Stimulated activated CD8-positive, alpha-beta memory T cell treated with anti-CD3 and anti-CD28 coated beads, Interleukin-7, amount 100 ng/mL, for 1 hour (primary cell): ENCODE measurements at regions not wholly inside any gene's neighbourhood (a gene's known extent, or its start where the extent isn't known, plus 50 kb on each side); places are given as distances from the start of the nearest gene placed in this dataset.
A peak's percentile ranks its signal among the peaks of the same experiment; 100 is the strongest.
"Not testable (repeated sequence)": the region's sequence is repeated elsewhere in the genome, so short reads cannot be mapped to it uniquely, and the experiment has no call there.

ENCODE experiments used
- DNase-seq, 2 donors: peaks; one replicate each; pipeline ENCODE4 v3.0.0-alpha.2; 2020; ENCODE audit warnings: low read depth in 2 of 2

- no peak for DNase-seq
Measured at GRCh38 chr3:30297112-30297511, 309.3 kb upstream of the TGFBR2 start.

- DNase-seq, result no peak
Measured at GRCh38 chr3:30299674-30300385, 306.6 kb upstream of the TGFBR2 start.

- no peak for DNase-seq
Measured at GRCh38 chr3:30300809-30301208, 305.6 kb upstream of the TGFBR2 start.

- DNase-seq, result no peak
Measured at GRCh38 chr3:30302027-30302426, 304.4 kb upstream of the TGFBR2 start.

- no peak for DNase-seq
Measured at GRCh38 chr3:30303770-30304169, 302.6 kb upstream of the TGFBR2 start.

GRCh38 chr3:30305021-30305420, 301.4 kb upstream of the TGFBR2 start:
- no peak for DNase-seq

GRCh38 chr3:30306896-30307295, 299.5 kb upstream of the TGFBR2 start:
- no peak for DNase-seq

- no peak for DNase-seq
Measured at GRCh38 chr3:30307372-30307950, 298.9 kb upstream of the TGFBR2 start.

- no peak for DNase-seq
Measured at GRCh38 chr3:30308131-30308530, 298.3 kb upstream of the TGFBR2 start.

- DNase-seq, result no peak
Measured at GRCh38 chr3:30309961-30310954, 296.1 kb upstream of the TGFBR2 start.

GRCh38 chr3:30311781-30312180, 294.6 kb upstream of the TGFBR2 start:
- no peak for DNase-seq

GRCh38 chr3:30313840-30314239, 292.6 kb upstream of the TGFBR2 start:
- no peak for DNase-seq

- no peak for DNase-seq
Measured at GRCh38 chr3:30314757-30315325, 291.6 kb upstream of the TGFBR2 start.

- DNase-seq, result no peak
Measured at GRCh38 chr3:30315447-30315846, 291.0 kb upstream of the TGFBR2 start.

GRCh38 chr3:30317561-30317960, 288.8 kb upstream of the TGFBR2 start:
- DNase-seq, result no peak

GRCh38 chr3:30318110-30318509, 288.3 kb upstream of the TGFBR2 start:
- no peak for DNase-seq

GRCh38 chr3:30319713-30320112, 286.7 kb upstream of the TGFBR2 start:
- DNase-seq, result peak in 1 of 2 donors; percentile 8

- DNase-seq, result no peak
Measured at GRCh38 chr3:30320392-30320791, 286.0 kb upstream of the TGFBR2 start.

- DNase-seq, result no peak
Measured at GRCh38 chr3:30321065-30321464, 285.3 kb upstream of the TGFBR2 start.

- DNase-seq, result not testable (repeated sequence)
Measured at GRCh38 chr3:30323649-30324048, 282.8 kb upstream of the TGFBR2 start.

GRCh38 chr3:30324587-30324986, 281.8 kb upstream of the TGFBR2 start:
- DNase-seq, result no peak

GRCh38 chr3:30327976-30328375, 278.4 kb upstream of the TGFBR2 start:
- not testable (repeated sequence) for DNase-seq
